Inferior parietal cortex (tissue), 1 donor: ENCODE measurements at regions not wholly inside any gene's neighbourhood (a gene's known extent, or its start where the extent isn't known, plus 50 kb on each side); places are given as distances from the start of the nearest gene placed in this dataset.

Experiments used
- DNase-seq: peaks from one replicate; pipeline ENCODE4 v3.0.0-alpha.2; 2016; ENCODE audit errors: extremely low spot score

- DNase-seq: no peak
These were observed 59.2 kb upstream of the IL12A start for GRCh38 chr3:159929171-159930141.

- no peak for DNase-seq
These were observed 54.4 kb upstream of the IL12A start for GRCh38 chr3:159934216-159934615.

- no peak for DNase-seq
These were observed 52.1 kb upstream of the IL12A start for GRCh38 chr3:159936541-159936940.

GRCh38 chr3:159937561-159938166, 51.0 kb upstream of the IL12A start:
- no peak for DNase-seq

GRCh38 chr3:159938714-159939113, 49.9 kb upstream of the IL12A start:
- no peak for DNase-seq
